ENCODE measurements at regions not wholly inside any gene's neighbourhood (a gene's known extent, or its start where the extent isn't known, plus 50 kb on each side); places are given as distances from the start of the nearest gene placed in this dataset.

GRCh38 chr2:226180281-226180884 lies 619.2 kb downstream of the IRS1 start:
- no peak for TF ChIP-seq CTCF (IDR thresholded peaks at IDR 0.05; ENCODE audit: insufficient read depth, low read length, poor library complexity, severe bottlenecking)

GRCh38 chr2:226179010-226179409 lies 620.6 kb downstream of the IRS1 start:
- no peak for DNase-seq (ENCODE audit: extremely low read depth, insufficient read length)
- Histone ChIP-seq H3K4me3 (replicated peaks; ENCODE audit: low read depth, low read length) (no peak overlapping the region), H3K27me3 (replicated peaks; ENCODE audit: control insufficient read depth, insufficient read depth, low read length) (no peaks in the 10 kb centered on the region), H3K36me3 (ENCODE audit: control insufficient read depth, insufficient read depth, low read length) (no peaks in the 10 kb centered on the region)
- no peak for TF ChIP-seq CTCF (IDR thresholded peaks at IDR 0.05; ENCODE audit: insufficient read depth, low read length, poor library complexity, severe bottlenecking)

More at GRCh38 chr2:226180281-226180884, 619.2 kb downstream of the IRS1 start:
- H3K4me3 ChIP-seq (replicated peaks; ENCODE audit: low read depth, low read length) = no peak overlapping the region
- H3K36me3 ChIP-seq (ENCODE audit: control insufficient read depth, insufficient read depth, low read length) = no peaks in the 10 kb centered on the region
- H3K27me3 ChIP-seq (replicated peaks; ENCODE audit: control insufficient read depth, insufficient read depth, low read length) = no peaks in the 10 kb centered on the region
- DNase-seq (ENCODE audit: extremely low read depth, insufficient read length) = no peak

GRCh38 chr2:226176283-226176984 lies 623.2 kb downstream of the IRS1 start:
- no peak for DNase-seq (ENCODE audit: extremely low read depth, insufficient read length)
- TF ChIP-seq CTCF (IDR thresholded peaks at IDR 0.05; ENCODE audit: insufficient read depth, low read length, poor library complexity, severe bottlenecking) = no peak
- H3K4me3 ChIP-seq (replicated peaks; ENCODE audit: low read depth, low read length) = no peak overlapping the region
- H3K36me3 ChIP-seq (ENCODE audit: control insufficient read depth, insufficient read depth, low read length) = no peaks in the 10 kb centered on the region
- no peaks in the 10 kb centered on the region for H3K27me3 ChIP-seq (replicated peaks; ENCODE audit: control insufficient read depth, insufficient read depth, low read length)

- TF ChIP-seq CTCF (IDR thresholded peaks at IDR 0.05; ENCODE audit: insufficient read depth, low read length, poor library complexity, severe bottlenecking) = no peak
- DNase-seq (ENCODE audit: extremely low read depth, insufficient read length) = no peak
- Histone ChIP-seq H3K36me3 (ENCODE audit: control insufficient read depth, insufficient read depth, low read length) (no peaks in the 10 kb centered on the region), H3K4me3 (replicated peaks; ENCODE audit: low read depth, low read length) (no peak overlapping the region), H3K27me3 (replicated peaks; ENCODE audit: control insufficient read depth, insufficient read depth, low read length) (no peaks in the 10 kb centered on the region)
These were observed 625.2 kb downstream of the IRS1 start for GRCh38 chr2:226174390-226174789.

GRCh38 chr2:226172939-226173338 lies 626.7 kb downstream of the IRS1 start:
- no peak overlapping the region for H3K4me3 ChIP-seq (replicated peaks; ENCODE audit: low read depth, low read length)
- no peak for TF ChIP-seq CTCF (IDR thresholded peaks at IDR 0.05; ENCODE audit: insufficient read depth, low read length, poor library complexity, severe bottlenecking)
- no peaks in the 10 kb centered on the region for H3K27me3 ChIP-seq (replicated peaks; ENCODE audit: control insufficient read depth, insufficient read depth, low read length)
- no peaks in the 10 kb centered on the region for H3K36me3 ChIP-seq (ENCODE audit: control insufficient read depth, insufficient read depth, low read length)
- DNase-seq (ENCODE audit: extremely low read depth, insufficient read length) = no peak

All from GM06990 (cell line).